Tongue (tissue), 1 donor: ENCODE measurements at regions not wholly inside any gene's neighbourhood (a gene's known extent, or its start where the extent isn't known, plus 50 kb on each side); places are given as distances from the start of the nearest gene placed in this dataset.

Experiments used
- DNase-seq: peaks from one replicate; pipeline ENCODE4 v3.0.0-alpha.2; 2015

DNA sequence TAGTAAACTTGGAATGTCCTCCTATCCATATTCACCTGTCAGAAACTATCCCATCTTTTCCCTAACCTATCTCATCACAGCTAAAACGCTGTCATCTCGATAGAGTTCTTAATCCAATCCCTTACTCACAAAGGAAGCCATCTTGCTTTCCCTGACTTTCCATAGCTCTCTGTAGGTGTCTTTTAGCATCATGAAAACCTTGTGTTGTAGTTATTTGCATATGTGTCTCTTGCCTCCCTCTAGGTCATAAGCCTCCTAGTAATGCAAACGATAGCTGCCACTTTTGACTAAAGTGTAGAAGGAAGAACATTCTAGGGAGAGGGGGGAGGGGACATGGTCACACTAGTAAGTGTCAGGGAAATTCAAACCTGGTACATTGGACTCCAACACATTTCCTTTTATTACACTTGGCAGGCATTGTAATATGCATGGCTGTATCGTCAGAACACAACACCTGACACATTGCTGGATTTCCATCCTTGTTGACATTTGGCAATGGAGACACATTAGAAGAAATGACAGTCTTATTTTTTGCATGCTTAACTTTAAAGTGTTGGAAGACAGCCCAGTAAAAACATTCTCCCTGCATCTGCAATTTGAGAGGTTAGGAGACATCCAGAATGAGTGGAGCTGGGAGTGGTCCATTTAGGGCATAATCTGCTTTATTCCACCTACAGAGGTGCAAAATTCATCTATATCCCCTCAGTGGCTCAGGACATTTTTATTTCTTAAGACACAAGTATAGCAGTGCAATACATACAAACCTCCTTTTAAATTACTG lies 283.4 kb downstream of the HAO1 start:
- peak; percentile 32 for DNase-seq

DNA sequence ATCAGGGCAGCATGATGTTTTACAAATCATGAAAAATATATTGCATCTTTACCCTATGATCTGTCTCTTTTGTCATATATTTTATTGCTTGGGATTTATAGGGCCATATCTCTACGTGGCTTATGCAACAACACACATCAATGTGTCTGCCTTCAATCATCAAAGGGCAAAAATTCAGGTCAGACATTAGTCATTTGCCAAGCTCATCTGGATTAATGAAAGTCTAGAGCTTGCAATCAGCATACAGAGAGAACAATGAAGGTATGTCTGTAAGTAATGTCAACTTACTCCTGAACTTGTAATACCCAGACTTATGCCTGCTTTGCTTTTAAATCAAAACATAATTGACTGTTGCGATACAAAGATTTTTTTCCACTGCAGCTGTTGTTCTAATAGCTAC lies 282.7 kb downstream of the HAO1 start:
- no peak for DNase-seq

DNA sequence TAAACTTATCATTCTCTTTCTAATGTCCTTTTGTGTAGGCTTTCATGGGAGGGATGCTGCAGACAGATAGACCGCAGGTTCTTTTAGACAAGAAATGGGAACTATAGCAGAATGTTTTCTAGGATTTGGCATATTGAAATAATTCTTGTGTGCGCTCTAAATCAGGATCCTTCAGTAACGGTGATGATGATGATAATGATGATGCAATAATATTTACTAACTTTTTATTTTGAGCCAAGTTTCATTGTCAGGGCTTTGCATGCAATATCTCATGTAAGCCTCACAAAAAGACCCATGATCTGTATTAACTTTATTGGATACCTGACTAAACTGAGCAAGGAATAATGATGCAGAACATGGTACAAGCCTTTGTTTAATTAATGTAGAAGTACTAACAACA lies 280.1 kb downstream of the HAO1 start:
- no peak for DNase-seq

GRCh38 chr20:7665376-7665775 lies 274.9 kb downstream of the HAO1 start:
- DNase-seq = peak; percentile 7

DNA sequence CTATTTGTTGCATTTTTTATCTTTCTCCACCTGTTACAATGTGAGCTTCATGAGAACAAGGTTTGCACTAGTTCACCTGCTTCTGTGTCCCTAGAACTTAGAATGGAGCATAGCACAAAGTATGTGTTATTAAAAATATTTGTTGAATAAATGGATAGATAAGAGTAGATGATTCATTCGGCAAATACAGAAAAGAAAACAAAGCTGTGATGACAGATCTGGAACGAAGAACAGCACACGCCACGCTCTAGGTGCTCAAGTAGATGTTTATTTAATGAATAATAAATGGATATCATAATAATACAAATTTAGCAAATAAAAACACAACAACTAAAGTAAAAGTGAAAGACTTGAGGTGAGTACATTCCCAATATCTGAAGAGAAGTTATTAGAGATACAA lies 273.1 kb downstream of the HAO1 start:
- DNase-seq = no peak

GRCh38 chr20:7672571-7672970 lies 267.7 kb downstream of the HAO1 start:
- peak; percentile 2 for DNase-seq

DNA sequence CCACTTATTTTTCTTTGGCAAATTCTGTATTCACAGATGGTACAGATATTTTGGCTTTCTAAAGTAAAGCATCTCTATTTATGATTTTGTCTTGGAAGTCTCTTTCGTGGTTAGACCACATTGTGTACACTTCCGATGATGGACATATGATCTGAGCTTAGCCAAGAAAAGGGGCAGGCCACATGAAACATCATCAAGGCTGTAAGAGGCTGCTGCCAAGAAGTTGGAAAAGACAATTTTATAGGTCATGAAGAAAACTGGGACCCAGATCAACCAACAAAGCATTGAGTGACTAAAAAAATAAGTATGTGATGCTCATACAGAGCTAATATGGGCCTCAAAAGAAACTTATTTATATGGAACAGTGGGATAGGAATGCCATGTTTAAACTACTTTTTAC lies 266.4 kb downstream of the HAO1 start:
- DNase-seq = peak; percentile 9

- DNase-seq = no peak
These were observed 257.3 kb downstream of the HAO1 start for GRCh38 chr20:7682916-7683315.

GRCh38 chr20:7687065-7687464 lies 253.2 kb downstream of the HAO1 start:
- no peak for DNase-seq

- DNase-seq = no peak
These were observed 251.1 kb downstream of the HAO1 start for GRCh38 chr20:7689151-7689550.

DNA sequence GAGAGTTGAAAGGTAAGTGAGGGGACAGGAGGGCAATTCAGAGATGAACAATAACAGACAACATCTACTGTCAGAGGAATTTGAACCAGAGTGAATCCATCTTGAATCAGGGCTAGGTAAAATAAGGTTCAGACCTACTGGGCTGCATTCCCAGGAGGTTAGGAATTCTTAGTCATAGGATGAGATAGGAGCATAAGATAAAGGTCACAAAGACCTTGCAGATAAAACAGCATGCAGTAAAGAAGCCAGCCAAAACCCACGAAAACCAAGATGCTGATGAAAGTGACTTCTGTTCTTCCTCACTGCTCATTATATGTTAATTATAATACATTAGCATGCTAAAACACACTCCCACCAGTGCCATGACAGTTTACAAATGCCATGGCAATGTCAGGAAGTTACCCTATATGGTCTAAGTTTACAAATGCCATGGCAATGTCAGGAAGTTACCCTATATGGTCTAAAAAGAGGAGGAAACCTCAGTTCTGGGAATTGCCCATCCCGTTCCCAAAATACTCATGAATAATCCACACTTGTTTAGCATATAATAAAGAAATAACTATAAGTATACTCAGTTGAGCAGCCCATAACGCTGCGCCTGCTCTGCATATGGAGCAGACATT lies 248.5 kb downstream of the HAO1 start:
- DNase-seq = no peak

GRCh38 chr20:7692478-7692877 lies 247.8 kb downstream of the HAO1 start:
- no peak for DNase-seq

DNA sequence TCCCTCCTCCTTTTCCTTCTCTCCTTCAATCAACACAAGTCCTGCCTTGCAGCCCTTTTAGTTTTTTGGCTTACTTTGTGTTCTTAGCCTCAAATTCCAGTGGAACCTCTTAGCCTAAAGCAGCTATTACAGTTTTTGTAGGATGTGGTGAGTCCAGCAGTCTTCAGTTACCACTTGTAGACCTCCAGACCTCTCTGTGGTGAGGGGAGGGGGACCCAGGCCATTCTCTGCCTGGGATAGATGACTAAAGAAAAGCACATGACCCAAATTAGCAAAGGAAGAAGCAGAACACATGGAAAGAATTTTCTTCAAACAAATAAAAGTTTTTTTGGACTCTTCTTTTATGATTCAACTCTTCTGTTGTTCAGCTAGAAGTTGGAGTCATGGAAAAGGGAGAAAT lies 246.5 kb downstream of the HAO1 start:
- DNase-seq = no peak

DNA sequence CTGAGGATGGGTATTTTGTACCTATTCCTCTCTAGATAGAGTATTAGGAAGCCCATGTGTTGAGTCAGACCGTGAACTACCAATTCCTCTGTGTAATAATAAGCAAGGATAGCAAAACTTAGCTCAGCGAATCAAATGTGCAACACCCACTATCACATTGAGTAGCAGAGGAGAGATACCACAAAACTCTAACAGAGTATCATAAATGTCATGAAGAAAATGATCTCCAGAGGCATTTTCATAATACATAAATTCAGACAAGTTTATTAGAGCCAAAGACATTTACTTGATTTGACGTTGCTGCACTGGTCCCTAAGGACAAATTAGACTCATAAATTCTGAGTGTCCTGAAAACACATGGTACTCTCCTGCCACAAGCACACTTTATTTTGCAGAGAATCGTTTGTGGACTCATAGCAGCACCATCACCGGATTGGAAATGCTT lies 245.2 kb downstream of the HAO1 start:
- no peak for DNase-seq

- no peak for DNase-seq
These were observed 244.6 kb downstream of the HAO1 start for GRCh38 chr20:7695635-7696034.

DNA sequence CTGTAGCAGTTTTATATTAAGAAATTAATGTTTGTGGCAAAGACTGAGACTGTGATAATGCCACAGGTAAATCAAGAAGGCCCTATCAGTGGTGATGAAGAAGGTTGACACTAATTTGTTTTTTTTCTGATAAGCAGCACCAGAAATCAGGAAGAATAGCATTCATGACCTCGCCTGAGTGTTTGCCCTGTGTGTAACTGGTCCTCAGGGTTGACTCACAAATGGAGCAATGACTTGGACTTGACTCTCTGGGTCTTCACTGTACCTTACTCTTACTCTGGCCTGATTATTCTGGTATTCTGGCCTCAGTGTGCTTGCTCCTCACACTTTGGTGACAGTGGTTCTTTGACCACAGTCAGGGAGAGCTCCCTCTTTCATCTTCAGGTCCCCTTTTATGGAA lies 243.9 kb downstream of the HAO1 start:
- DNase-seq = no peak

DNA sequence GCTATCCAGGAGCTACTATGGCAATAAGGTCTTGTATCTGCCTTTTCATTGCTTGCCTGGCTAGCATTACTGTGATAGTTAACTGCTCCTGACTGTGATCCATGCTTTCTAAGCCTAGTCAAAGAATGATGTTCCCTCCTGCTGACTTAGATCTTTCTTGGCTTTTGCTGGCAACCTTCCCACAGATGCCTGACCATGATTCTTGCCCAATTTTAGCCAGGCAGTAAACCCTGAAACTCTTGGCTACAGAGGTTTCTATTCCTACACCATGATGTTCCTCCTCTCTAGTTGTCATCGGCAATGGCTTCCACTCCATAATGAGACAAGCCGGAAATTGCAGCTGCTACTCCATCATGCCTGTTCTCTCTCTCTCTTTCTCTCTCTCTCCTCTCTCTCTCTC lies 238.1 kb downstream of the HAO1 start:
- DNase-seq = no peak

DNA sequence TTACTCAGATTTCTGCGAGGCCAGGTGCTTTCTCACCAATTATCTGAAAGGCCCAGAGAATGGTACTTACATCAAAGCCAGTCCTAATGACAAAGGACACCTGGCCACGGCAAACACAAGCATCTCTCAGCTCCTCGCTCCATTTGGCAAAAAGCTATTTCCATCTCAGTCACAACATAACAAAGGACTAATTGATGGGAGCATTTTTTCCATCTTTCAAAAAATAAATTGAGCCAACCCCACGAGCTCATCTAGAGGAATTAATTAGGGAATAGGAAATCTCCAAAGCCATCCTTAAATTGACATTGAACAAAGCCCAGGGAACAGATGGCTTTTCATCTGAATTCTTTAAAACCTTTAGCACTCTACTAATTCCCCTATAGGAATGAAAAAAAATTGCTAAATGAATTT lies 236.7 kb downstream of the HAO1 start:
- DNase-seq = peak; percentile 13

GRCh38 chr20:7703996-7704395 lies 236.3 kb downstream of the HAO1 start:
- no peak for DNase-seq

DNA sequence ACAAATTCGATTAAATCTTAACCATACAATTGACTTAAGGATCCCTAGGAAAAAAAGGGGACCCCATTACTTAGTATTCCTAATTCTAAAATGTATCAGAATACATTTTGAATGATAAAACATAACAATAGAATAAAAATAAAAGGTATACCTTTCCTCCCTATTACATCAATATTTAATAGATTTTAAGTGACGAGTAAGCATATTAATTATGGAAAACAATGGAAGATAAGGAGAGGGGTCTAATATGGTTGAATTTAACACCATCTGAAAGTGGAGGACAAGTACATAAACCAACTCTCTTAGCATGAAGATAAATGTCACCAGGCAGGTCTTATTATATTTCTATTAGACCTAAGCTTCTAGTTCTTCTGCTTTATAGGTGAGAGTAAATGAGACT lies 232.1 kb downstream of the HAO1 start:
- DNase-seq = no peak

DNA sequence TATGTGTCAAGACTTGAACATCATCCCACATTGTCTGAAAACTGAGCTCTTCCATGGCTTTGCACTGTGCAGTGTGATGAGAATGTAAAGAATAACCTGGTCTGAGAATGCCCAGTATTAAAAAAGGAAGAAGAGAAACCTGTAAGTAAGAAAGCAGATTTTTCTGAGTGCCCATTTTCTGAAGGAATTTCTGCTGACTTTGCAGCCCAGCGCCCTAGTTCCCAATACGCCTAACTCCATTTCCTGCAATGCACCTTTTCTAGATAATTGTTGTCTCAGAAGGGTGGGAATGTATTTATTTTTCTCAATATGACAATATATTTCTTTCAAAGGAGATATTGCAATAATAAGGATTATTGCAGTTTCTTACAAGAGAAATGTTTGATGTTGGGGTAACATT lies 231.5 kb downstream of the HAO1 start:
- peak; percentile 3 for DNase-seq

DNA sequence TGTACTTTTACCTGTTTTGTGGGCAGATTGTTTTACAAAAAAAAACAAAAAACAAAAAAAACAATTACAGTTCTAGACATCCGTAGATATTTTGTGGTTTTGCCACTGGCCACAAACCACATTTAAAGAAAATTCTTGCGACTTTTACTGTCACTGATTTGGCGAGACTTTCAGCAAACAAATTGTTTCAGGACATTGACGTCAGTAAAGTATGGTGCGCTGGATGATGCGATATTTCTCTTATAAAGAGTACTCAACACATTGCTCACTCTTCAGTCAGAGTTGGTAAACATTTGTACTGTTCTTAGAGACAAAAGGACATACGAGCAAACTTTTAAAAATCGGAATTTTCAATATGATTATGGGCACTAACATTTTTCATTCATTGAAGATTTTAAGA lies 229.8 kb downstream of the HAO1 start:
- no peak for DNase-seq

- no peak for DNase-seq
These were observed 227.6 kb downstream of the HAO1 start for GRCh38 chr20:7712661-7713060.

DNA sequence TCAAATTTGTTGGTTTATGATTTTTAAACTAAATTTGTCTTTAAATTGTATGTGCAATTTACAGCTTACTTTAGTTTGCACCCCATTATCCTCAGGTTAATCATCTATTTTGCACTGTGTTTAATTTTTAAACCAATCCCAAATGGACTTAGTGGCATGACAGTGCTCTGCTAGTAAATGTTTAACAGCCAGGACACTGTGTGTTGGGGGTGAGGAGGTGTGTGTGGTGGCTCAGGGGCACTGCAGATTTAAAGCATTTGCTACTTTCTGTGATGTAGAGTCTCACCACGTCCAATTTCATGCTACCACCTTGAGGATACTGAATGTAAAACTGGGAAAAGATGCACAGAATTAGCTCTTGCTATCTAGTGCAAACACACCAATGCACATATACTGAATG lies 225.7 kb downstream of the HAO1 start:
- no peak for DNase-seq
